Subcutaneous abdominal adipose tissue (tissue), 5 donors: ENCODE measurements at regions not wholly inside any gene's neighbourhood (a gene's known extent, or its start where the extent isn't known, plus 50 kb on each side); places are given as distances from the start of the nearest gene placed in this dataset.

Source experiments
- H3K27ac ChIP-seq: one replicate; pipeline ENCODE4 v1.7.0; 2013; ENCODE audit warnings: low read depth, mild to moderate bottlenecking, inconsistent platforms, low read length, moderate library complexity
- H3K27me3 ChIP-seq, 5 donors: one replicate each; pipeline ENCODE4 v1.7.0; 2013; ENCODE audit warnings: low read length in 5 of 5, inconsistent platforms in 1 of 5; ENCODE audit not compliant: control insufficient read depth in 5 of 5, insufficient read depth in 4 of 5
- H3K36me3 ChIP-seq, 5 donors: one replicate each; pipeline ENCODE4 v1.7.0; 2013; ENCODE audit warnings: low read length in 5 of 5; ENCODE audit not compliant: control insufficient read depth in 5 of 5, insufficient read depth in 5 of 5
- H3K4me1 ChIP-seq, 5 donors: one replicate each; pipeline ENCODE4 v1.7.0; 2013; ENCODE audit warnings: low read length in 5 of 5, mild to moderate bottlenecking in 3 of 5, moderate library complexity in 1 of 5; ENCODE audit not compliant: control insufficient read depth in 5 of 5, insufficient read depth in 5 of 5
- H3K4me3 ChIP-seq, 5 donors: one replicate each; pipeline ENCODE4 v1.7.0; 2013; ENCODE audit warnings: low read length in 5 of 5, low read depth in 1 of 5
- H3K9ac ChIP-seq, 5 donors: one replicate each; pipeline ENCODE4 v1.7.0; 2013; ENCODE audit warnings: low read length in 5 of 5, mild to moderate bottlenecking in 4 of 5, moderate library complexity in 3 of 5
- H3K9me3 ChIP-seq, 5 donors: one replicate each; pipeline ENCODE4 v1.7.0; 2013; ENCODE audit warnings: low read length in 5 of 5; ENCODE audit not compliant: control insufficient read depth in 5 of 5
- donor health status: healthy.
- donor health status: healthy.
- donor health status: healthy.
- donor health status: healthy.
- donor health status: healthy.

DNA sequence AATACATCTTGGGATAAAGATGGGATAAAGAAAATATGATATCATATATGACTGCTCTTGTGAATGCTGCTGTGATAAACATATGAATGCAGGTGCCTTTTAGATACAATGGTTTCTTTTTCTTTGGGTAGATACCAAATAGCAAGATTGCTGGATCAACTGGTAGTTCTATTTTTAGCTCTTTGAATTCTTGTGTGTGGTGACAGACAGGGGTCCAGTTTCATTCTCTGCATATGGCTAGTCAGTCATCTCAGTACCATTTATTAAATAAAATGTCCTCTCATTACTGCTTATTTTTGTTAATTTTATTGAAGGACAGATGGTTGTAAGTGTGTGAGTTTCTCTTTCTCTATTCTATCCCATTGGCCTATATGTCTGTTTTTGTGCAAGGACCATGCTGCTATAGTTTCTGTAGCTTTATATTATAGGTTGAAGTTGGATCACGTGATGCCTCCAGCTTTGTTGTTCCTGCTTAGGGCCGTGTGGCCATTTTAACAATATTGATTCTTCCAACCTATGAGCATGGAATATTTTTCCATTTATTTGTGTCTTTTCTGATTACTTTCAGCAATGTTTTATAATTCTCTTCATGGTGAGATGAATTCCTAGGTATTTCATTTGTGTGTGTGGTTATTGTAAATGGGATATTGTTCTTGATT lies 1089.8 kb upstream of the CADM2 start:
- Histone ChIP-seq H3K9ac (no peak overlapping the region), H3K4me3 (no peak overlapping the region), H3K9me3 (no peaks in the 10 kb centered on the region)

DNA sequence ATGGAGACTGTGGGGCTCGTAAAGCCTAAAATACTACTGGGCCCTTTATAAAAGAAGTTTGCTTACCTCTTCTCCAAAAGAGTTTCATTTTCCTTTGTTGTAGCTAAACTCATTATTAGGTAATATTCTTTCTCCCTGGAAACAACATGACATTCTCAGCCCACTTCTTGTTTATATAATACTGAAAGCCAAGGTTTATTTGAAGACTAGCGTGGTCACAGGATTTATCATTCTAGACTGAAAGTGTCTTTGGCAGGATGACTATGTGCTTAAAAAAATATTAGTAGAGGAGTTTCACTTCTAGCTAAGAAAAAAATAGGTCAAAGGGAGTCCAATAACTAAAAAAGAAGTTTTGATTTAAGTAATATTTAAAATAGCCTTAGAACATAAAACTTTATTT lies 1085.2 kb upstream of the CADM2 start:
- Histone ChIP-seq H3K9ac (no peak overlapping the region), H3K27ac (no peak overlapping the region), H3K4me1 (no peaks in the 10 kb centered on the region), H3K4me3 (no peak overlapping the region), H3K27me3 (no peaks in the 10 kb centered on the region), H3K9me3 (peaks cover 0 to 5% (median 0%) of the 10 kb centered on the region in 5 donors), H3K36me3 (no peaks in the 10 kb centered on the region)

More for the DNA sequence above, 1089.8 kb upstream of the CADM2 start:
- no peaks in the 10 kb centered on the region for H3K4me1 ChIP-seq
- H3K27ac ChIP-seq: no peak overlapping the region
- H3K27me3 ChIP-seq: no peaks in the 10 kb centered on the region
- H3K36me3 ChIP-seq: no peaks in the 10 kb centered on the region

DNA sequence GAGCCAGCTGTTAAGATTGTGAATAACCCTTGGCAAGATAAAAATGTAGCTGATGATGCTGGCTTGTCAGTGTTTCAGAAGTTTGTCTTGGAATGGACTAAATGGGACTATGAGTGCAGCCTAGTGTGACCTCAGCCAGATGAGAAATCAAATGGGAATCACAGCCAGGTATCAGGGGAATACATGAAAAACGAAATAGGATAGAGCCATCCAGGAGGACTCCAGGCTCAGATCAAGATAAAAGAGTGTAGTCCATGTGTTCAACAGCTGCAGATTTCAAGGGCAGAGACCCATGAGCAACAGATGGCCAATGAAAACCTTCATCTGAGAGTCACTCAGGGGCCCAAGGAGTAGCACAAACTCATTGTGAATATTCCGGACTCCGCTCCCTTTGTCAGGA lies 1080.9 kb upstream of the CADM2 start:
- peaks cover 0 to 5% (median 0%) of the 10 kb centered on the region in 5 donors for H3K9me3 ChIP-seq
- H3K27ac ChIP-seq: no peak overlapping the region
- no peak overlapping the region for H3K4me3 ChIP-seq
- H3K9ac ChIP-seq: no peak overlapping the region
- no peaks in the 10 kb centered on the region for H3K36me3 ChIP-seq
- no peaks in the 10 kb centered on the region for H3K27me3 ChIP-seq
- H3K4me1 ChIP-seq: no peaks in the 10 kb centered on the region

DNA sequence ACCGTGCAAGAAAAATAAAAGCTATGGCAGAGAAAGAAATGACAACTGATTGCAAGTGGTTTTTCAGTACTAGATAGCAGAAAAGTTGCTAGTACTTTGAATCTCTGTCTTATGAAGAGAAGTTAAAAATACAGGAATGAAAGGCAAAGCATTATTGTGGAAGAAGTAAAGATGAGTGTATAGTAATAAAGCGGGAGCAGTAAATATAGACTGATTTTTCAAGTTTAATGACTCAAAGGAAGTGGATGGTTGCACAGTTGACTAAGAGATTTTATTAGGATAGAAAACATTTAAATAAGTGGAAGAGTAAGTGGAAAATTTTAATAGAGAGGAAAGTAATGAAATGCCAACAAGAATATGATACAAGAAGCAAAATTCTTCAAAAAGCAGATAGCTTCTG lies 1076.1 kb upstream of the CADM2 start:
- no peaks in the 10 kb centered on the region for H3K9me3 ChIP-seq
- H3K4me3 ChIP-seq: no peak overlapping the region
- no peaks in the 10 kb centered on the region for H3K36me3 ChIP-seq
- no peak overlapping the region for H3K9ac ChIP-seq
- H3K27me3 ChIP-seq: no peaks in the 10 kb centered on the region
- H3K4me1 ChIP-seq: no peaks in the 10 kb centered on the region
- no peak overlapping the region for H3K27ac ChIP-seq

DNA sequence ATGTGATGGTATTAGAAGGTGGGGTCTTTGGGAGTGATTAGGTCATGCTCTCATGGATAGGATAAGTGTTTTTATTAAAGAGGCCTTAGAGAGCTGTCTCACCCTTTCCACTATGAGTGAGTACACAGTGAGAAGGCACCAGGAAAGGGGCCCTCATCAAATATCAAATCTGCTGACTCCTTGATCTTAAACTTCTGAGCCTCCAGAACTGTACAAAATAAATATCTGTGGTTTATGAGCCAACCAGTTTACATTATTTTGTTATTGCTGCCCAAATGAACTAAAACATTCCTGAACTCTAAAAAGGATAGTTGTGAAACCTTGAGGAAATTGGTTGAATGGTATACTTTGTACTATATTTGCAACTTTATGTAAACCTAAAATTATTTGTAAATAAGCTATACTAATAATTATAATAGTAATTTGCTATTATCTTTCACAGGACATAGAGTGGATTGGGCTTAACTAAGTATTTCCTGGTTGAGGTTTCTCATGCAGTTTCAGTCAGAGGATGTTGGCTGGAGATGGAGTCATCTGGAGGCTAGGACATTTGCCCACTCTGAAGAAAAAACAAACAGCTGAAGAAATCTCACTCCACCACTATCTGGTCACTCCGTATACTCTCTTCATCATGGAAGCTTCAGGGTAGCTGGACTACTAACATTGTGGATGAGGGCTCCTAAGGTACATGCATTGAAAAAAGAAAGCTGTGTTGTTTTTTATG lies 1068.6 kb upstream of the CADM2 start:
- Histone ChIP-seq H3K9me3 (no peaks in the 10 kb centered on the region), H3K9ac (no peak overlapping the region), H3K4me1 (no peaks in the 10 kb centered on the region), H3K36me3 (no peaks in the 10 kb centered on the region), H3K27ac (no peak overlapping the region), H3K4me3 (no peak overlapping the region), H3K27me3 (no peaks in the 10 kb centered on the region)

DNA sequence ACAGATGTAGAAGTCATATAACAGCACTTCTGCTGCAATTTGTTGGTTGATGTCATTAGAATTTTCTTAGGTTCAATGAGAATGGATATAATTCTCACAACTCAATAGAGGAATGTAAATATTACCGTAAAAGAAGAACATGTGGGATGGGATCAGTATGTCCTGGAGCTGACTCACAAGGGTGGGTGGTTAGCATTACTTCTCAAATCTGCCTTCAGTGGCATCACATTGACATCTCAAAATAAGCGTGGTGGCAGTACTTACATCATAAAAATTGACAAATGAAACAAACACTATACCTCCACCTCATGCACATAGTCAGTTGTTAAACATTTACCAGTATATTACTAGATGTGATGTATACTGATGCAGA lies 1068.0 kb upstream of the CADM2 start:
- no peaks in the 10 kb centered on the region for H3K27me3 ChIP-seq
- H3K9ac ChIP-seq: no peak overlapping the region

DNA sequence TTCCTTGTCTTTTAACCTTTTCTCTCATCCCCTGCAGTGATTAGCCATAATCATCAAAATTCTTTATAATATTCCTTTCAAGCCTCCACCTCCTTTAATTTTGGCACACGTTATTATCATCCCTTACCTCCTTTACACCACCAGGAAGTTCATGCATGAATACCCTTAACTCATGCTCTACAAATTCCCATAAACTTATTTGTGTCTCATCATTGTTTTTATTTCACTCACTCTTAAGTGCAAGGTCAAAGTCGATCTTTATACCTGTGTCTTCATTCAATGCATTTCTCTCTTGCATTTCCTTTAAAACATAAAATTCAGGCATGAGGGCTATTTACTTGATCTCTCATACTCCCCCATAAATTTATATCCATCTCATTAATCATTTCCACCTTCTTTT lies 1064.6 kb upstream of the CADM2 start:
- Histone ChIP-seq H3K36me3 (no peaks in the 10 kb centered on the region), H3K4me3 (no peak overlapping the region), H3K27me3 (no peaks in the 10 kb centered on the region), H3K9ac (no peak overlapping the region), H3K9me3 (no peaks in the 10 kb centered on the region), H3K27ac (no peak overlapping the region), H3K4me1 (no peaks in the 10 kb centered on the region)

More for the DNA sequence above, 1068.0 kb upstream of the CADM2 start:
- Histone ChIP-seq H3K4me3 (no peak overlapping the region), H3K9me3 (no peaks in the 10 kb centered on the region), H3K4me1 (no peaks in the 10 kb centered on the region), H3K36me3 (no peaks in the 10 kb centered on the region), H3K27ac (no peak overlapping the region)

DNA sequence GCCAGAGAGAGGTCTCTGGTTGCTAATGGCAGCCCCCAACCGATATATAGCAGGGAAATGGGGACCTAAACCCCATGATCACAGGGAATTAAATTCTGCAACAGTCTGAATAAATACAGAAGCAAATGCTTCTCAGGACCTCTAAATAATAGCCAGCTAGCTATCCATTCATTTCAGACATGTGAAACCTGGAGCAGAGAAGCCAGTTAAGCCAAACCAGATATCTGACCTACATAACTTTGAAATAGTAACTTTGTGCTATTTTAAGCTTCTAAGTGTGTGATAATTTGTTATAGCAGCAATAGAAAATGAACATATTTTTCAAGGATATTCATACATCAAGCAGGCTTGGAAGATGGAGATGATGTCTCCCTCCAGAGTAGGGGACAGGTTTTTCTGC lies 1062.9 kb upstream of the CADM2 start:
- no peaks in the 10 kb centered on the region for H3K9me3 ChIP-seq
- H3K4me1 ChIP-seq: no peaks in the 10 kb centered on the region
- H3K36me3 ChIP-seq: no peaks in the 10 kb centered on the region
- no peak overlapping the region for H3K4me3 ChIP-seq
- no peak overlapping the region for H3K27ac ChIP-seq
- no peak overlapping the region for H3K9ac ChIP-seq
- H3K27me3 ChIP-seq: no peaks in the 10 kb centered on the region

DNA sequence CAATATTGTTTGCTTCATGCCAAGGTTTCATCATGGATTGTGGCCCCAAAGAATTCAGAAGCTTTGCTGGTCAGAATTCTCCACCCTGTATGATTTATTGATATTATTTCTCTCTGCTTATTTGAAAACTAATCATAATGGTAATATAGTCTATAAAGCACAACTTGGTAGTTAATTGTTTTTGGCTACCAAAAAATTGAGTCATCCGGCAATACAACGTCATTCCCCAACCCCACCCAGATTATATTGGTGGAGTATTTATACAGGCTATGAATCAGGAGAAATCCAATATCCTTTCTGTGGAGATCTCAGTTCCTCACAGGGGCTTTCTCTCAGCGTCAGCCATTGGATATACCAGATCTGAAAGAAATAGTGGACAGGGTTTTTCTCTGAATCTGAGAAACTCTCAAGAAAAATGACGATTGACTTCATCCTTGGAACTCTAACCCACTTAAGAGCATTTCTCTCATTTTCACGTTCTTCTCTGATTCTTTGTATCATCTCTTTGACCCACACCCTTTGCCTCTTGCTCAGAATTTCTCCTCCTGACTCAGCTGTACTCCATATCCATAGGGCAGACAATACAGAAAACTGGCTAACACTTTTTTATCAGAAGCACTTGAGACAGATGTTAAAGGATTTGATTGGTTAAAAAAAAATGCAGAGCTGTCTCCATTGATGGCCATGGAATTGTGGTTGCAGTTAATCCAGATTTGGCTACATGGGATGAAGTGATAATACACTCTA lies 1055.8 kb upstream of the CADM2 start:
- H3K4me1 ChIP-seq: no peaks in the 10 kb centered on the region
- no peak overlapping the region for H3K4me3 ChIP-seq
- H3K9me3 ChIP-seq: no peaks in the 10 kb centered on the region
- H3K36me3 ChIP-seq: no peaks in the 10 kb centered on the region
- H3K27ac ChIP-seq: no peak overlapping the region
- H3K27me3 ChIP-seq: no peaks in the 10 kb centered on the region
- H3K9ac ChIP-seq: no peak overlapping the region

DNA sequence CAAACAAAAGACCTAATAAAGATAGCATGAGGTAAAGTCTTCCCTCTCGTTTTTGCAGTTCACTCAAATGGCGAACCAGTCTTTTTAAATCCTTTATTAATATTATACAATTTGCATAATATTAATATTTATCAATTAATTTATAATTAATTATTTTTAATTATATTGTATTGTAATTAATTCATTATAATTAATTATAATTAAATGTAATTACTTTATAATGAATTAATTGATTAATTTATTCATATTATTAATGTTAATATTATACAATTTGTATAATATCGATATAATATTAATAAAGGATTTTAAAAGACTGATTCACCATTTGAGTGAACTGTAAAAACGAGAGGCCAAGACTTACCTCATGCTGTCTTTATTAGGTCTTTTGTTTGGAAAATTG lies 1045.4 kb upstream of the CADM2 start:
- Histone ChIP-seq H3K9me3 (no peaks in the 10 kb centered on the region), H3K27me3 (no peaks in the 10 kb centered on the region), H3K27ac (no peak overlapping the region), H3K4me1 (no peaks in the 10 kb centered on the region), H3K9ac (no peak overlapping the region), H3K4me3 (no peak overlapping the region), H3K36me3 (no peaks in the 10 kb centered on the region)
